Panc1 (cell line): ENCODE measurements at regions not wholly inside any gene's neighbourhood (a gene's known extent, or its start where the extent isn't known, plus 50 kb on each side); places are given as distances from the start of the nearest gene placed in this dataset.

Experiments
- ATAC-seq: fragments of 200-7000 bp; cut with Tn5 transposase; 2 replicates; pipeline ENCODE4 v1.9.1; 2020; ENCODE audit warnings: mild to moderate bottlenecking, moderate library complexity
- BruUV-seq: library from RNA; stranded (reverse); fragments of 400-500 nt; replicated peaks from 2 replicates; lab custom pipeline; 2021; lab: Mats Ljungman, UMichigan
- CTCF ChIA-PET: fragments of 300-600 bp; sonication (Branson Sonifier 250); formaldehyde crosslinking; loops from one replicate; lab custom pipeline; 2022; ENCODE audit warnings: antibody characterized with exemption; lab: Charles Lee
- POLR2A ChIA-PET: fragments of 300-600 bp; sonication (Branson Sonifier 250); formaldehyde crosslinking; loops from one replicate; lab custom pipeline; 2022; ENCODE audit warnings: antibody characterized with exemption; lab: Charles Lee
- DNase-seq: peaks from one replicate; pipeline ENCODE4 v3.0.0-alpha.2; 2010; ENCODE audit warnings: low read depth, low spot score
- H3K27ac ChIP-seq: 2 replicates; pipeline ENCODE4 v1.5.1; 2011; ENCODE audit warnings: mild to moderate bottlenecking, low read length, inconsistent platforms
- H3K27me3 ChIP-seq: fragments of 200-500 bp; sonication (Bioruptor generic); 2 replicates; pipeline ENCODE4 v1.6.0; 2014; ENCODE audit warnings: low read length, inconsistent platforms; ENCODE audit not compliant: control insufficient read depth, insufficient read depth
- H3K36me3 ChIP-seq: fragments of 200-500 bp; sonication (Bioruptor generic); 2 replicates; pipeline ENCODE4 v1.5.1; 2014; ENCODE audit warnings: inconsistent platforms, mild to moderate bottlenecking, low read length, moderate library complexity; ENCODE audit not compliant: control insufficient read depth, insufficient read depth
- H3K4me1 ChIP-seq: 2 replicates; pipeline ENCODE4 v1.5.1; 2011; ENCODE audit warnings: inconsistent platforms, mild to moderate bottlenecking, low read length, moderate library complexity; ENCODE audit not compliant: control insufficient read depth, insufficient read depth
- H3K4me3 ChIP-seq, 2 experiments: 2 replicates each; pipeline ENCODE4 v1.5.1; 2011 to 2012; ENCODE audit warnings: low read depth in 2 of 2, low read length in 2 of 2, mild to moderate bottlenecking in 2 of 2, inconsistent platforms in 1 of 2, moderate library complexity in 1 of 2
- H3K9me3 ChIP-seq: fragments of 200-500 bp; sonication (Bioruptor generic); 2 replicates; pipeline ENCODE4 v1.5.1; 2014; ENCODE audit warnings: low read depth, mild to moderate bottlenecking, inconsistent platforms, low read length, moderate library complexity; ENCODE audit not compliant: control insufficient read depth, insufficient read depth
- CTCF ChIP-seq: fragments of 450-650 bp; IDR thresholded peaks from 2 replicates; pipeline ENCODE4 v1.5.1; 2017; ENCODE audit warnings: mild to moderate bottlenecking
- POLR2AphosphoS5 ChIP-seq: IDR thresholded peaks from 2 replicates; pipeline ENCODE4 v1.6.1; 2012; ENCODE audit warnings: mild to moderate bottlenecking, low read depth, low read length, moderate library complexity
- REST ChIP-seq, 2 experiments: IDR thresholded peaks; 2 replicates each; pipeline ENCODE4 v1.6.1; 2011 to 2012; ENCODE audit warnings: low read depth in 2 of 2, control low read depth in 1 of 2, low read length in 1 of 2, mild to moderate bottlenecking in 1 of 2, moderate library complexity in 1 of 2; ENCODE audit not compliant: insufficient read depth in 1 of 2
- SIN3A ChIP-seq: IDR thresholded peaks from 2 replicates; pipeline ENCODE4 v1.6.1; 2012; ENCODE audit warnings: low read depth, mild to moderate bottlenecking, low read length, moderate library complexity, borderline replicate concordance; ENCODE audit not compliant: insufficient read depth
- TCF7L2 ChIP-seq: IDR thresholded peaks from 2 replicates; pipeline ENCODE4 v1.6.1; 2011; ENCODE audit warnings: mild to moderate bottlenecking, low read depth, low read length, inconsistent platforms
- in situ Hi-C: cut with HindIII; loops from 2 replicates; pipeline ENCODE4 v1.10.0; 2016; ENCODE audit warnings: low sequenced_read_pairs, low pct_unique_long_range_greater_than_20kb
- intact Hi-C: fragments of 100-400 bp; cut with micrococcal nuclease; formaldehyde crosslinking; loops from one replicate; pipeline ENCODE4 v1.10.0; 2022; ENCODE audit not compliant: unreplicated experiment

- Histone ChIP-seq H3K27me3 (no peaks in the 10 kb centered on the region), H3K27ac (no peak overlapping the region), H3K4me1 (no peaks in the 10 kb centered on the region), H3K9me3 (no peaks in the 10 kb centered on the region), H3K36me3 (no peaks in the 10 kb centered on the region), H3K4me3 (no peak overlapping the region)
- ChIA-PET POLR2A (no interaction called here), CTCF (no interaction called here)
- no peak for TF ChIP-seq TCF7L2
- no peak for TF ChIP-seq CTCF
- no peak for TF ChIP-seq SIN3A
- no peak for TF ChIP-seq POLR2AphosphoS5
- TF ChIP-seq REST (IDR thresholded peaks at IDR 0.05; ENCODE audit: insufficient read depth in 1 of 2, low read depth in 2 of 2, low read length in 1 of 2): no peak
- in situ Hi-C loops (no loop called here), intact Hi-C loops (no loop called here)
- BruUV-seq: no TSS peak
- no peak for ATAC-seq
- no peak for DNase-seq
Observed at GRCh38 chr4:170325599-170325998, 235.8 kb upstream of the AADAT start.

- no peak for DNase-seq
- Histone ChIP-seq H3K36me3 (no peaks in the 10 kb centered on the region), H3K9me3 (no peaks in the 10 kb centered on the region), H3K4me3 (no peak overlapping the region), H3K4me1 (no peaks in the 10 kb centered on the region), H3K27ac (no peak overlapping the region), H3K27me3 (no peaks in the 10 kb centered on the region)
- no peak for TF ChIP-seq CTCF
- TF ChIP-seq TCF7L2: no peak
- no peak for TF ChIP-seq SIN3A
- no peak for TF ChIP-seq REST (IDR thresholded peaks at IDR 0.05; ENCODE audit: insufficient read depth in 1 of 2, low read depth in 2 of 2, low read length in 1 of 2)
- no peak for TF ChIP-seq POLR2AphosphoS5
- intact Hi-C loops: no loop called here
- ChIA-PET CTCF (no interaction called here), POLR2A (no interaction called here)
- ATAC-seq: no peak
- in situ Hi-C loops: no loop called here
- no TSS peak for BruUV-seq
Observed at GRCh38 chr4:170323623-170324022, 233.9 kb upstream of the AADAT start.
